ENCODE measurements at regions not wholly inside any gene's neighbourhood (a gene's known extent, or its start where the extent isn't known, plus 50 kb on each side); places are given as distances from the start of the nearest gene placed in this dataset.

GRCh38 chr4:121216461-121216860, 52.3 kb upstream of the TNIP3 start:
- TF ChIP-seq CTCF (IDR thresholded peaks at IDR 0.05; ENCODE audit: poor library complexity) (no peak), EZH2phosphoT487 (IDR thresholded peaks at IDR 0.05; ENCODE audit: low read depth, severe bottlenecking, unreplicated experiment) (no peak), EZH2 (IDR thresholded peaks at IDR 0.05; ENCODE audit: borderline replicate concordance) (no peak)
